HUDEP-2 (cell line): ENCODE measurements at regions not wholly inside any gene's neighbourhood (a gene's known extent, or its start where the extent isn't known, plus 50 kb on each side); places are given as distances from the start of the nearest gene placed in this dataset.
"Not testable (repeated sequence)": the region's sequence is repeated elsewhere in the genome, so short reads cannot be mapped to it uniquely, and the experiment has no call there.

Source experiments
- DNase-seq, 76 experiments: peaks; one replicate each; lab custom pipeline; 2025; ENCODE audit not compliant: unreplicated experiment in 76 of 76; lab: John Stamatoyannopoulos, UW

- no peak for DNase-seq
These were observed 168.3 kb downstream of the ZNF737 start for GRCh38 chr19:20397292-20397691.

- DNase-seq, result no peak
These were observed 176.8 kb downstream of the ZNF737 start for GRCh38 chr19:20388706-20389225.

- no peak for DNase-seq
These were observed 180.5 kb downstream of the ZNF737 start for GRCh38 chr19:20385061-20385460.

- DNase-seq, result no peak
These were observed 193.7 kb downstream of the ZNF737 start for GRCh38 chr19:20371911-20372310.

GRCh38 chr19:20371304-20371703 is 194.3 kb downstream of the ZNF737 start:
- not testable (repeated sequence) for DNase-seq

GRCh38 chr19:20367811-20368294 is 197.7 kb downstream of the ZNF737 start:
- DNase-seq, result no peak

- DNase-seq, result no peak
These were observed 198.1 kb downstream of the ZNF486 start for GRCh38 chr19:20365146-20365545.

- no peak for DNase-seq
These were observed 193.1 kb downstream of the ZNF486 start for GRCh38 chr19:20359933-20360720.

- not testable (repeated sequence) for DNase-seq
These were observed 191.9 kb downstream of the ZNF486 start for GRCh38 chr19:20358841-20359465.

GRCh38 chr19:20357921-20358320 is 190.9 kb downstream of the ZNF486 start:
- no peak for DNase-seq

- no peak for DNase-seq
These were observed 184.2 kb downstream of the ZNF486 start for GRCh38 chr19:20351244-20351643.

GRCh38 chr19:20349206-20349605 is 182.2 kb downstream of the ZNF486 start:
- no peak for DNase-seq

GRCh38 chr19:20339444-20339843 is 172.4 kb downstream of the ZNF486 start:
- DNase-seq, result no peak

GRCh38 chr19:20334760-20335159 is 167.7 kb downstream of the ZNF486 start:
- no peak for DNase-seq

GRCh38 chr19:20333508-20333907 is 166.5 kb downstream of the ZNF486 start:
- no peak for DNase-seq

GRCh38 chr19:20325151-20325550 is 158.1 kb downstream of the ZNF486 start:
- DNase-seq, result no peak

- no peak for DNase-seq
These were observed 154.2 kb downstream of the ZNF486 start for GRCh38 chr19:20321139-20321763.

- no peak for DNase-seq
These were observed 153.2 kb downstream of the ZNF486 start for GRCh38 chr19:20320191-20320590.

GRCh38 chr19:20318616-20319015 is 151.6 kb downstream of the ZNF486 start:
- DNase-seq, result no peak

GRCh38 chr19:20315543-20315942 is 148.5 kb downstream of the ZNF486 start:
- DNase-seq, result no peak

GRCh38 chr19:20313894-20314293 is 146.9 kb downstream of the ZNF486 start:
- no peak for DNase-seq
